H9 (cell line): ENCODE measurements at regions not wholly inside any gene's neighbourhood (a gene's known extent, or its start where the extent isn't known, plus 50 kb on each side); places are given as distances from the start of the nearest gene placed in this dataset.

Source experiments
- DNase-seq: peaks from one replicate; pipeline ENCODE4 v3.0.0-alpha.2; 2017
- H2AFZ ChIP-seq: one replicate; pipeline ENCODE4 v1.6.1; 2013; ENCODE audit warnings: mild to moderate bottlenecking, low read length, control low read depth, moderate library complexity
- H2AK5ac ChIP-seq: 2 replicates; pipeline ENCODE4 v1.6.1; 2013; ENCODE audit warnings: low read length, control low read depth, mixed read lengths; ENCODE audit not compliant: insufficient read length
- H2BK120ac ChIP-seq: one replicate; pipeline ENCODE4 v1.6.1; 2013; ENCODE audit warnings: low read depth, mild to moderate bottlenecking, low read length, control low read depth, inconsistent platforms; ENCODE audit not compliant: poor library complexity, severe bottlenecking
- H2BK12ac ChIP-seq: 2 replicates; pipeline ENCODE4 v1.6.1; 2013; ENCODE audit warnings: low read length, control low read depth, mixed read lengths, low read depth; ENCODE audit not compliant: insufficient read length
- H2BK15ac ChIP-seq: 2 replicates; pipeline ENCODE4 v1.6.1; 2013; ENCODE audit warnings: low read depth, low read length, control low read depth
- H2BK20ac ChIP-seq: one replicate; pipeline ENCODE4 v1.6.1; 2013; ENCODE audit warnings: low read depth, mild to moderate bottlenecking, low read length, control low read depth, inconsistent platforms; ENCODE audit not compliant: poor library complexity, severe bottlenecking
- H2BK5ac ChIP-seq: 2 replicates; pipeline ENCODE4 v1.6.1; 2013; ENCODE audit warnings: low read length, control low read depth, mixed read lengths; ENCODE audit not compliant: insufficient read length
- H3K14ac ChIP-seq: 2 replicates; pipeline ENCODE4 v1.6.1; 2013; ENCODE audit warnings: low read length, control low read depth; ENCODE audit not compliant: insufficient read depth
- H3K18ac ChIP-seq: 2 replicates; pipeline ENCODE4 v1.6.1; 2013; ENCODE audit warnings: low read depth, mild to moderate bottlenecking, mixed read lengths, low read length, control low read depth; ENCODE audit not compliant: insufficient read length
- H3K23ac ChIP-seq: 2 replicates; pipeline ENCODE4 v1.6.1; 2013; ENCODE audit warnings: low read length, control low read depth, mixed read lengths, low read depth; ENCODE audit not compliant: insufficient read length
- H3K23me2 ChIP-seq: 2 replicates; pipeline ENCODE4 v1.6.1; 2013; ENCODE audit warnings: low read depth, mild to moderate bottlenecking, mixed read lengths, low read length, control low read depth; ENCODE audit not compliant: insufficient read length, poor library complexity, severe bottlenecking
- H3K27ac ChIP-seq: 2 replicates; pipeline ENCODE4 v1.5.1; 2013; ENCODE audit warnings: low read length, control low read depth, mixed read lengths, low read depth; ENCODE audit not compliant: insufficient read length
- H3K27me3 ChIP-seq: 2 replicates; pipeline ENCODE4 v1.6.1; 2013; ENCODE audit warnings: low read length, control low read depth, inconsistent platforms; ENCODE audit not compliant: insufficient read depth
- H3K4ac ChIP-seq: 2 replicates; pipeline ENCODE4 v1.6.1; 2013; ENCODE audit warnings: low read depth, mild to moderate bottlenecking, control low read depth, inconsistent platforms, low read length, moderate library complexity
- H3K4me1 ChIP-seq: 2 replicates; pipeline ENCODE4 v1.6.1; 2013; ENCODE audit warnings: low read length, control low read depth, inconsistent platforms; ENCODE audit not compliant: insufficient read depth
- H3K4me2 ChIP-seq: 2 replicates; pipeline ENCODE4 v1.6.1; 2013; ENCODE audit warnings: low read length, control low read depth, mixed read lengths; ENCODE audit not compliant: insufficient read length, insufficient read depth
- H3K56ac ChIP-seq: 2 replicates; pipeline ENCODE4 v1.6.1; 2013; ENCODE audit warnings: low read depth, mild to moderate bottlenecking, mixed read lengths, low read length, control low read depth; ENCODE audit not compliant: insufficient read length
- H3K79me1 ChIP-seq: 2 replicates; pipeline ENCODE4 v1.6.1; 2013; ENCODE audit warnings: low read depth, mild to moderate bottlenecking, moderate library complexity, low read length, control low read depth, inconsistent platforms; ENCODE audit not compliant: insufficient read depth, poor library complexity, severe bottlenecking
- H3K79me2 ChIP-seq: 2 replicates; pipeline ENCODE4 v1.6.1; 2013; ENCODE audit warnings: low read length, control low read depth, inconsistent platforms; ENCODE audit not compliant: insufficient read depth
- H3K9ac ChIP-seq: 2 replicates; pipeline ENCODE4 v1.6.1; 2013; ENCODE audit warnings: low read length, control low read depth, mixed read lengths; ENCODE audit not compliant: insufficient read length; ENCODE audit errors: extremely low read depth
- H3K9me3 ChIP-seq: one replicate; pipeline ENCODE4 v1.6.1; 2013; ENCODE audit warnings: low read depth, low read length, inconsistent platforms; ENCODE audit not compliant: control insufficient read depth
- H3T11ph ChIP-seq: one replicate; pipeline ENCODE4 v1.6.1; 2013; ENCODE audit warnings: mild to moderate bottlenecking, low read length, control low read depth, inconsistent platforms
- H4K20me1 ChIP-seq: one replicate; pipeline ENCODE4 v1.6.1; 2013; ENCODE audit not compliant: control insufficient read depth, insufficient read length, insufficient read depth
- H4K5ac ChIP-seq: 2 replicates; pipeline ENCODE4 v1.6.1; 2013; ENCODE audit warnings: low read depth, mild to moderate bottlenecking, mixed read lengths, low read length, control low read depth; ENCODE audit not compliant: insufficient read length
- H4K8ac ChIP-seq: replicated peaks from 2 replicates; pipeline ENCODE4 v1.6.1; 2013; ENCODE audit warnings: low read length, control low read depth, mixed read lengths, low read depth; ENCODE audit not compliant: insufficient read length
- H4K91ac ChIP-seq: 2 replicates; pipeline ENCODE4 v1.6.1; 2013; ENCODE audit warnings: low read depth, mild to moderate bottlenecking, moderate library complexity, mixed read lengths, low read length, control low read depth; ENCODE audit not compliant: insufficient read length
- H3K27ac Mint-ChIP-seq, 3 experiments: 2 replicates in 2 of 3; 3 replicates in 1 of 3; pipeline ENCODE4 v1.8.0; 2020 to 2021; ENCODE audit warnings: mixed read lengths in 3 of 3, mild to moderate bottlenecking in 1 of 3, moderate library complexity in 1 of 3
- H3K27me3 Mint-ChIP-seq: 2 replicates; pipeline ENCODE4 v1.8.0; 2021; ENCODE audit warnings: low read depth, mild to moderate bottlenecking, moderate library complexity, mixed read lengths
- H3K36me3 Mint-ChIP-seq, 3 experiments: 2 replicates in 2 of 3; 3 replicates in 1 of 3; pipeline ENCODE4 v1.8.0; 2020 to 2021; ENCODE audit warnings: low read depth in 3 of 3, mixed read lengths in 3 of 3; ENCODE audit not compliant: insufficient read depth in 1 of 3
- H3K4me1 Mint-ChIP-seq, 2 experiments: 2 replicates each; pipeline ENCODE4 v1.8.0; 2020; ENCODE audit warnings: mixed read lengths in 2 of 2
- H3K4me3 Mint-ChIP-seq, 2 experiments: 2 replicates in 1 of 2; 3 replicates in 1 of 2; pipeline ENCODE4 v1.8.0; 2020 to 2021; ENCODE audit warnings: mild to moderate bottlenecking in 2 of 2, mixed read lengths in 2 of 2, moderate library complexity in 1 of 2
- H3K9me3 Mint-ChIP-seq, 2 experiments: 2 replicates in 1 of 2; 3 replicates in 1 of 2; pipeline ENCODE4 v1.8.0; 2020; ENCODE audit warnings: mild to moderate bottlenecking in 2 of 2, mixed read lengths in 2 of 2, moderate library complexity in 1 of 2
- WGBS: extraction: QIAGEN DNeasy Blood & Tissue Kit; methylation state at CpG from one replicate; pipeline ENCODE4 v1.1.7; 2013; ENCODE audit warnings: missing lambda C conversion rate, low lambda C conversion rate, mixed read lengths; ENCODE audit not compliant: insufficient read length; ENCODE audit errors: extremely low coverage; 5-methylcytosine and 5-hydroxymethylcytosine counted together
- TF ChIP-seq, protein P1 (sequence below): fragments of 200-600 bp; sonication (generic); conservative IDR thresholded peaks from 3 replicates; pipeline ENCODE4 v1.8.0; 2021; ENCODE audit warnings: antibody characterized with exemption, mild to moderate bottlenecking

GRCh38 chr4:135267148-135267865, 1065.7 kb upstream of the PABPC4L start:
- H3K9me3 Mint-ChIP-seq: no peaks in the 10 kb centered on the region; a peak in 1 of 5 replicates
- no peak overlapping the region for H3K4ac ChIP-seq
- no peak overlapping the region for H3K23ac ChIP-seq
- no peaks in the 10 kb centered on the region for H3K4me1 ChIP-seq
- no peak overlapping the region for H3K4me2 ChIP-seq
- H3K27ac ChIP-seq: no peak overlapping the region
- H4K5ac ChIP-seq: no peak overlapping the region
- no peak overlapping the region for H3K9ac ChIP-seq
- H2AFZ ChIP-seq: no peak overlapping the region
- TF ChIP-seq, protein P1, sequence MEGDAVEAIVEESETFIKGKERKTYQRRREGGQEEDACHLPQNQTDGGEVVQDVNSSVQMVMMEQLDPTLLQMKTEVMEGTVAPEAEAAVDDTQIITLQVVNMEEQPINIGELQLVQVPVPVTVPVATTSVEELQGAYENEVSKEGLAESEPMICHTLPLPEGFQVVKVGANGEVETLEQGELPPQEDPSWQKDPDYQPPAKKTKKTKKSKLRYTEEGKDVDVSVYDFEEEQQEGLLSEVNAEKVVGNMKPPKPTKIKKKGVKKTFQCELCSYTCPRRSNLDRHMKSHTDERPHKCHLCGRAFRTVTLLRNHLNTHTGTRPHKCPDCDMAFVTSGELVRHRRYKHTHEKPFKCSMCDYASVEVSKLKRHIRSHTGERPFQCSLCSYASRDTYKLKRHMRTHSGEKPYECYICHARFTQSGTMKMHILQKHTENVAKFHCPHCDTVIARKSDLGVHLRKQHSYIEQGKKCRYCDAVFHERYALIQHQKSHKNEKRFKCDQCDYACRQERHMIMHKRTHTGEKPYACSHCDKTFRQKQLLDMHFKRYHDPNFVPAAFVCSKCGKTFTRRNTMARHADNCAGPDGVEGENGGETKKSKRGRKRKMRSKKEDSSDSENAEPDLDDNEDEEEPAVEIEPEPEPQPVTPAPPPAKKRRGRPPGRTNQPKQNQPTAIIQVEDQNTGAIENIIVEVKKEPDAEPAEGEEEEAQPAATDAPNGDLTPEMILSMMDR: no peak
- no peak overlapping the region for H2AK5ac ChIP-seq
- H3K27me3 ChIP-seq: no peaks in the 10 kb centered on the region
- no peak overlapping the region for H2BK5ac ChIP-seq
- H3K36me3 Mint-ChIP-seq: no peaks in the 10 kb centered on the region
- H3K79me2 ChIP-seq: no peaks in the 10 kb centered on the region
- no peak overlapping the region for H4K91ac ChIP-seq
- WGBS: no CpG with 5 or more reads among the region's 13 CpGs
- H3K27me3 Mint-ChIP-seq: no peaks in the 10 kb centered on the region
- DNase-seq: no peak
- no peak overlapping the region for H3K56ac ChIP-seq
- no peaks in the 10 kb centered on the region for H3K4me1 Mint-ChIP-seq
- no peak overlapping the region for H2BK20ac ChIP-seq
- no peak overlapping the region for H2BK120ac ChIP-seq
- no peak overlapping the region; a peak in 2 of 7 replicates for H3K27ac Mint-ChIP-seq
- no peaks in the 10 kb centered on the region for H3K9me3 ChIP-seq
- H3K14ac ChIP-seq: no peak overlapping the region
- H2BK15ac ChIP-seq: no peak overlapping the region
- no peaks in the 10 kb centered on the region for H3K79me1 ChIP-seq
- H4K20me1 ChIP-seq: no peaks in the 10 kb centered on the region
- no peak overlapping the region for H3K4me3 Mint-ChIP-seq
- H3T11ph ChIP-seq: no peak overlapping the region
- no peak overlapping the region for H2BK12ac ChIP-seq
- H3K23me2 ChIP-seq: no peaks in the 10 kb centered on the region
- H4K8ac ChIP-seq: no peak overlapping the region
- no peak overlapping the region for H3K18ac ChIP-seq
